ENCODE measurements at regions not wholly inside any gene's neighbourhood (a gene's known extent, or its start where the extent isn't known, plus 50 kb on each side); places are given as distances from the start of the nearest gene placed in this dataset.

GRCh38 chr6:159099276-159099675 is 54.5 kb upstream of the TAGAP start:
- ATAC-seq (ENCODE audit: low FRiP score in 2 of 2) (no peak), DNase-seq (no peak)
- WGBS, 2 donors = 84 to 90% methylated on average over 3 of the region's 3 CpGs
- Histone ChIP-seq H3K27ac (peak overlapping the region in 2 of 4 donors; percentile 45 to 66), H3K9me3 (no peaks in the 10 kb centered on the region), H3K36me3 (no peaks in the 10 kb centered on the region), H3K4me3 (no peak overlapping the region), H3K4me1 (peaks cover 0 to 15% (median 3%) of the 10 kb centered on the region in 4 donors), H3K27me3 (no peaks in the 10 kb centered on the region)
- TF ChIP-seq CTCF (IDR thresholded peaks at IDR 0.05) = no peak
- TF ChIP-seq POLR2AphosphoS5 (IDR thresholded peaks at IDR 0.05) = no peak
- TF ChIP-seq EP300 (IDR thresholded peaks at IDR 0.05) = no peak
- TF ChIP-seq POLR2A (IDR thresholded peaks at IDR 0.05) = no peak

- no peaks in the 10 kb centered on the region for H3K27me3 ChIP-seq
- ATAC-seq (ENCODE audit: low FRiP score in 2 of 2) (no peak), DNase-seq (peak; percentile 48 to 61)
- H3K27ac ChIP-seq = peak overlapping the region in 2 of 4 donors; percentile 45 to 66
- no peaks in the 10 kb centered on the region for H3K36me3 ChIP-seq
- no peak overlapping the region for H3K4me3 ChIP-seq
- 52 to 72% methylated on average over 13 to 14 of the region's 14 CpGs for WGBS, 2 donors
- no peaks in the 10 kb centered on the region for H3K9me3 ChIP-seq
- H3K4me1 ChIP-seq = peaks cover 0 to 10% (median 2%) of the 10 kb centered on the region in 4 donors
- TF ChIP-seq CTCF (IDR thresholded peaks at IDR 0.05) = no peak
- peak in 1 of 2 donors; percentile 14 for TF ChIP-seq POLR2AphosphoS5 (IDR thresholded peaks at IDR 0.05)
Observed at GRCh38 chr6:159098636-159099106, 53.9 kb upstream of the TAGAP start.

- ATAC-seq (ENCODE audit: low FRiP score in 2 of 2) = no peak
- no peak for DNase-seq
- Histone ChIP-seq H3K27ac (no peak overlapping the region), H3K36me3 (no peaks in the 10 kb centered on the region), H3K27me3 (no peaks in the 10 kb centered on the region), H3K4me3 (no peak overlapping the region), H3K9me3 (no peaks in the 10 kb centered on the region), H3K4me1 (peaks cover 0 to 10% (median 2%) of the 10 kb centered on the region in 4 donors)
- WGBS, 2 donors = 86 to 90% methylated on average over 8 of the region's 8 CpGs
- TF ChIP-seq CTCF (IDR thresholded peaks at IDR 0.05) (no peak), POLR2A (IDR thresholded peaks at IDR 0.05) (no peak), EP300 (IDR thresholded peaks at IDR 0.05) (no peak), POLR2AphosphoS5 (IDR thresholded peaks at IDR 0.05) (no peak)
Observed at GRCh38 chr6:159097256-159097655, 52.5 kb upstream of the TAGAP start.

GRCh38 chr6:159095616-159096015 is 50.8 kb upstream of the TAGAP start:
- WGBS, 2 donors = 72 to 74% methylated on average over 6 of the region's 6 CpGs
- ATAC-seq (ENCODE audit: low FRiP score in 2 of 2) (no peak), DNase-seq (peak in 1 of 2 donors; percentile 21)
- no peaks in the 10 kb centered on the region for H3K36me3 ChIP-seq
- H3K27ac ChIP-seq = no peak overlapping the region
- H3K4me3 ChIP-seq = no peak overlapping the region
- H3K27me3 ChIP-seq = no peaks in the 10 kb centered on the region
- H3K4me1 ChIP-seq = peaks cover 0 to 10% (median 2%) of the 10 kb centered on the region in 4 donors
- TF ChIP-seq POLR2A (IDR thresholded peaks at IDR 0.05) (no peak), EP300 (IDR thresholded peaks at IDR 0.05) (no peak), POLR2AphosphoS5 (IDR thresholded peaks at IDR 0.05) (no peak), CTCF (IDR thresholded peaks at IDR 0.05) (no peak)
- H3K9me3 ChIP-seq = no peaks in the 10 kb centered on the region

All from upper lobe of left lung (tissue), 6 donors.